GM12891 (cell line): ENCODE measurements at regions not wholly inside any gene's neighbourhood (a gene's known extent, or its start where the extent isn't known, plus 50 kb on each side); places are given as distances from the start of the nearest gene placed in this dataset.

Experiments
- POLR2A ChIP-seq: IDR thresholded peaks from 2 replicates; pipeline ENCODE4 v1.6.1; 2011; ENCODE audit warnings: low read depth, low read length, control low read depth
- POLR2AphosphoS5 ChIP-seq: IDR thresholded peaks from 2 replicates; pipeline ENCODE4 v1.6.1; 2011; ENCODE audit warnings: low read depth, low read length, control low read depth
- POU2F2 ChIP-seq: IDR thresholded peaks from 2 replicates; pipeline ENCODE4 v1.6.1; 2011; ENCODE audit warnings: low read depth, mild to moderate bottlenecking, control low read depth, low read length, moderate library complexity
- SPI1 ChIP-seq: IDR thresholded peaks from 2 replicates; pipeline ENCODE4 v1.6.1; 2011; ENCODE audit warnings: low read depth, low read length, control low read depth

DNA sequence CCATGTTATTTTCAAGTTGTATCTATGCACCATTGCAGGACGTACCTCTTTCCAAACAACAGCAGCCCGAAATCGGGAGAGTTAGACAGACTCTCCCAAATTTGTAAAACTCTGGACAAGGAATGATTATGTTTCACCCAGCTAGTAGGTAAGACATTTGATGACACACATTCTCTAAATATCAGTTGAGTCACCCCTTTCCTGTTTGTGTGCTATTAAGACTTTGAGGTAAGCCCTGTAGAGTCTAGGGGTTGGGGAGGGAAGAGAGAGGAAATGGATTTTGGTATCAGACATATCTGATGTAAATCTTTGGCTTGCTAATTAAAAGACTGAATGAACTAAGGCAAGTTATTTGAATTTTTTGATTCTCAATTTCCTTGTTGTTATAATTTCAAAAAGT is 999.0 kb downstream of the TUSC7 start:
- TF ChIP-seq POLR2A (no peak), POLR2AphosphoS5 (no peak), SPI1 (no peak), POU2F2 (no peak)
